ENCODE measurements at regions not wholly inside any gene's neighbourhood (a gene's known extent, or its start where the extent isn't known, plus 50 kb on each side); places are given as distances from the start of the nearest gene placed in this dataset.
"Not testable (repeated sequence)": the region's sequence is repeated elsewhere in the genome, so short reads cannot be mapped to it uniquely, and the experiment has no call there.

GRCh38 chr16:77113835-77114234 lies 77.2 kb upstream of the MON1B start:
- H3K4me3 Mint-ChIP-seq (ENCODE audit: unreplicated experiment) = no peak overlapping the region
- H3K36me3 Mint-ChIP-seq (ENCODE audit: low read depth, unreplicated experiment) = no peaks in the 10 kb centered on the region
- Histone ChIP-seq H3K9ac (ENCODE audit: low read length) (no peak overlapping the region), H4K20me1 (ENCODE audit: insufficient read depth, low read length) (no peaks in the 10 kb centered on the region), H3K36me3 (ENCODE audit: insufficient read depth, low read length) (no peaks in the 10 kb centered on the region), H2AFZ (ENCODE audit: low read depth, low read length) (no peak overlapping the region), H3K4me2 (ENCODE audit: low read length) (no peak overlapping the region), H3K4me1 (ENCODE audit: insufficient read depth, low read length) (no peaks in the 10 kb centered on the region), H3K9me3 (ENCODE audit: insufficient read depth, low read depth, low read length) (no peaks in the 10 kb centered on the region), H3K79me2 (ENCODE audit: insufficient read depth, low read length) (no peaks in the 10 kb centered on the region), H3K27me3 (ENCODE audit: insufficient read depth, low read length) (no peaks in the 10 kb centered on the region), H3K27ac (ENCODE audit: low read depth, low read length) (no peak overlapping the region), H3K4me3 (ENCODE audit: insufficient read depth, low read depth, low read length) (no peak overlapping the region)
- no peak for TF ChIP-seq CTCF (IDR thresholded peaks at IDR 0.05; ENCODE audit: insufficient read depth, low read depth, low read length)
- no peak for TF ChIP-seq EZH2 (IDR thresholded peaks at IDR 0.05; ENCODE audit: insufficient read depth, low read length)
- DNase-seq (ENCODE audit: low read depth) (no peak), FAIRE-seq (no peak)
- H3K4me1 Mint-ChIP-seq (ENCODE audit: low read depth, unreplicated experiment) = no peaks in the 10 kb centered on the region
- no peaks in the 10 kb centered on the region for H3K27me3 Mint-ChIP-seq (ENCODE audit: low read depth, unreplicated experiment)
- no peak overlapping the region for H3K27ac Mint-ChIP-seq (ENCODE audit: unreplicated experiment)
- H3K9me3 Mint-ChIP-seq (ENCODE audit: unreplicated experiment) = peaks cover 2% of the 10 kb centered on the region

- H3K4me1 ChIP-seq (ENCODE audit: insufficient read depth, low read length); H4K20me1 ChIP-seq (ENCODE audit: insufficient read depth, low read length); FAIRE-seq; H3K27me3 Mint-ChIP-seq (ENCODE audit: low read depth, unreplicated experiment); H3K9ac ChIP-seq (ENCODE audit: low read length); H3K36me3 Mint-ChIP-seq (ENCODE audit: low read depth, unreplicated experiment); H3K9me3 Mint-ChIP-seq (ENCODE audit: unreplicated experiment); H3K4me2 ChIP-seq (ENCODE audit: low read length); H3K4me3 Mint-ChIP-seq (ENCODE audit: unreplicated experiment); H3K4me1 Mint-ChIP-seq (ENCODE audit: low read depth, unreplicated experiment); H3K4me3 ChIP-seq (ENCODE audit: insufficient read depth, low read depth, low read length); H2AFZ ChIP-seq (ENCODE audit: low read depth, low read length); DNase-seq (ENCODE audit: low read depth); H3K27ac Mint-ChIP-seq (ENCODE audit: unreplicated experiment); H3K27me3 ChIP-seq (ENCODE audit: insufficient read depth, low read length); H3K79me2 ChIP-seq (ENCODE audit: insufficient read depth, low read length); H3K36me3 ChIP-seq (ENCODE audit: insufficient read depth, low read length); H3K27ac ChIP-seq (ENCODE audit: low read depth, low read length); H3K9me3 ChIP-seq (ENCODE audit: insufficient read depth, low read depth, low read length): not testable (repeated sequence)
Measured at GRCh38 chr16:77114361-77114760, 76.6 kb upstream of the MON1B start.

GRCh38 chr16:77116856-77117255 lies 74.1 kb upstream of the MON1B start:
- Histone ChIP-seq H3K9me3 (ENCODE audit: insufficient read depth, low read depth, low read length) (peaks cover 3% of the 10 kb centered on the region), H3K4me1 (ENCODE audit: insufficient read depth, low read length) (no peaks in the 10 kb centered on the region), H3K27me3 (ENCODE audit: insufficient read depth, low read length) (no peaks in the 10 kb centered on the region), H2AFZ (ENCODE audit: low read depth, low read length) (no peak overlapping the region), H3K4me3 (ENCODE audit: insufficient read depth, low read depth, low read length) (no peak overlapping the region), H4K20me1 (ENCODE audit: insufficient read depth, low read length) (no peaks in the 10 kb centered on the region), H3K36me3 (ENCODE audit: insufficient read depth, low read length) (no peaks in the 10 kb centered on the region), H3K9ac (ENCODE audit: low read length) (no peak overlapping the region), H3K79me2 (ENCODE audit: insufficient read depth, low read length) (no peaks in the 10 kb centered on the region), H3K27ac (ENCODE audit: low read depth, low read length) (no peak overlapping the region), H3K4me2 (ENCODE audit: low read length) (no peak overlapping the region)
- DNase-seq (ENCODE audit: low read depth) = no peak
- no peaks in the 10 kb centered on the region for H3K4me1 Mint-ChIP-seq (ENCODE audit: low read depth, unreplicated experiment)
- H3K9me3 Mint-ChIP-seq (ENCODE audit: unreplicated experiment) = peaks cover 2% of the 10 kb centered on the region
- FAIRE-seq = no peak
- H3K27ac Mint-ChIP-seq (ENCODE audit: unreplicated experiment) = no peak overlapping the region
- no peaks in the 10 kb centered on the region for H3K27me3 Mint-ChIP-seq (ENCODE audit: low read depth, unreplicated experiment)
- H3K4me3 Mint-ChIP-seq (ENCODE audit: unreplicated experiment) = no peak overlapping the region
- TF ChIP-seq EZH2 (IDR thresholded peaks at IDR 0.05; ENCODE audit: insufficient read depth, low read length) (no peak), CTCF (IDR thresholded peaks at IDR 0.05; ENCODE audit: insufficient read depth, low read depth, low read length) (no peak)
- H3K36me3 Mint-ChIP-seq (ENCODE audit: low read depth, unreplicated experiment) = no peaks in the 10 kb centered on the region

Measured in astrocyte (in vitro differentiated cells and primary cell).